ENCODE measurements at regions not wholly inside any gene's neighbourhood (a gene's known extent, or its start where the extent isn't known, plus 50 kb on each side); places are given as distances from the start of the nearest gene placed in this dataset.

DNA sequence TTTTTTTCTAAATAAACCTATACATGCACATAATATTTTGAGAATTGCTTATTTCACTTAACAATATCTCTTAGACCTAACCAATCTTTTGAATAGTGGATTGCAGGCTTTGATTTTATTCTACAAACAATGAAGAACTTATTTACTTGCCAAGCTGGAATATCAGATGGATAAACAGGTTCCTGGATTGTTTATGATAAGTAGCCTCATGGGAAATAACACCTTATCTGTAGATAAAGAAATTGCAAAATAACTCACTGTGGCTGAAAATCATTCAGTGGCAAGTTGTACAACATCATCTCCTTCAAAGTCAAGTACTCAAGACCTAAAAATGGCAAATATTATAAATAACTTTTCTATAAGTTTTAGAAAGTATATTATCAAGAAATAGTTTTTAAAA lies 335.4 kb upstream of the ATP2B1 start:
- TF ChIP-seq POLR2A (IDR thresholded peaks at IDR 0.05) (no peak), POLR2AphosphoS5 (IDR thresholded peaks at IDR 0.05) (no peak)
- TF ChIP-seq, protein P1, sequence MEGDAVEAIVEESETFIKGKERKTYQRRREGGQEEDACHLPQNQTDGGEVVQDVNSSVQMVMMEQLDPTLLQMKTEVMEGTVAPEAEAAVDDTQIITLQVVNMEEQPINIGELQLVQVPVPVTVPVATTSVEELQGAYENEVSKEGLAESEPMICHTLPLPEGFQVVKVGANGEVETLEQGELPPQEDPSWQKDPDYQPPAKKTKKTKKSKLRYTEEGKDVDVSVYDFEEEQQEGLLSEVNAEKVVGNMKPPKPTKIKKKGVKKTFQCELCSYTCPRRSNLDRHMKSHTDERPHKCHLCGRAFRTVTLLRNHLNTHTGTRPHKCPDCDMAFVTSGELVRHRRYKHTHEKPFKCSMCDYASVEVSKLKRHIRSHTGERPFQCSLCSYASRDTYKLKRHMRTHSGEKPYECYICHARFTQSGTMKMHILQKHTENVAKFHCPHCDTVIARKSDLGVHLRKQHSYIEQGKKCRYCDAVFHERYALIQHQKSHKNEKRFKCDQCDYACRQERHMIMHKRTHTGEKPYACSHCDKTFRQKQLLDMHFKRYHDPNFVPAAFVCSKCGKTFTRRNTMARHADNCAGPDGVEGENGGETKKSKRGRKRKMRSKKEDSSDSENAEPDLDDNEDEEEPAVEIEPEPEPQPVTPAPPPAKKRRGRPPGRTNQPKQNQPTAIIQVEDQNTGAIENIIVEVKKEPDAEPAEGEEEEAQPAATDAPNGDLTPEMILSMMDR (IDR thresholded peaks at IDR 0.05), result no peak

Measured in sigmoid colon (tissue), 4 donors.